ENCODE measurements at regions not wholly inside any gene's neighbourhood (a gene's known extent, or its start where the extent isn't known, plus 50 kb on each side); places are given as distances from the start of the nearest gene placed in this dataset.
"Not testable (repeated sequence)": the region's sequence is repeated elsewhere in the genome, so short reads cannot be mapped to it uniquely, and the experiment has no call there.

- DNase-seq (ENCODE audit: low spot score), result not testable (repeated sequence)
Observed at GRCh38 chr7:63587151-63587853, 411.3 kb upstream of the ZNF722 start.

- DNase-seq (ENCODE audit: low spot score), result not testable (repeated sequence)
Observed at GRCh38 chr7:63591249-63591648, 407.4 kb upstream of the ZNF722 start.

- not testable (repeated sequence) for DNase-seq (ENCODE audit: low spot score)
Observed at GRCh38 chr7:63603812-63604211, 394.8 kb upstream of the ZNF722 start.

GRCh38 chr7:63604853-63605252 lies 393.8 kb upstream of the ZNF722 start:
- DNase-seq (ENCODE audit: low spot score), result not testable (repeated sequence)

GRCh38 chr7:63617595-63617994 lies 381.1 kb upstream of the ZNF722 start:
- not testable (repeated sequence) for DNase-seq (ENCODE audit: low spot score)

GRCh38 chr7:63620169-63620735 lies 378.4 kb upstream of the ZNF722 start:
- not testable (repeated sequence) for DNase-seq (ENCODE audit: low spot score)

GRCh38 chr7:63627590-63628485 lies 370.8 kb upstream of the ZNF722 start:
- DNase-seq (ENCODE audit: low spot score), result not testable (repeated sequence)

- DNase-seq (ENCODE audit: low spot score), result not testable (repeated sequence)
Observed at GRCh38 chr7:63629024-63629423, 369.6 kb upstream of the ZNF722 start.

GRCh38 chr7:63636585-63636984 lies 362.1 kb upstream of the ZNF722 start:
- DNase-seq (ENCODE audit: low spot score), result not testable (repeated sequence)

- not testable (repeated sequence) for DNase-seq (ENCODE audit: low spot score)
Observed at GRCh38 chr7:63665553-63665952, 333.1 kb upstream of the ZNF722 start.

GRCh38 chr7:63691408-63691807 lies 307.2 kb upstream of the ZNF722 start:
- DNase-seq (ENCODE audit: low spot score), result not testable (repeated sequence)

GRCh38 chr7:63694296-63694695 lies 304.4 kb upstream of the ZNF722 start:
- DNase-seq (ENCODE audit: low spot score), result not testable (repeated sequence)

All from GM03348 (cell line).